ENCODE measurements at regions not wholly inside any gene's neighbourhood (a gene's known extent, or its start where the extent isn't known, plus 50 kb on each side); places are given as distances from the start of the nearest gene placed in this dataset.

DNA sequence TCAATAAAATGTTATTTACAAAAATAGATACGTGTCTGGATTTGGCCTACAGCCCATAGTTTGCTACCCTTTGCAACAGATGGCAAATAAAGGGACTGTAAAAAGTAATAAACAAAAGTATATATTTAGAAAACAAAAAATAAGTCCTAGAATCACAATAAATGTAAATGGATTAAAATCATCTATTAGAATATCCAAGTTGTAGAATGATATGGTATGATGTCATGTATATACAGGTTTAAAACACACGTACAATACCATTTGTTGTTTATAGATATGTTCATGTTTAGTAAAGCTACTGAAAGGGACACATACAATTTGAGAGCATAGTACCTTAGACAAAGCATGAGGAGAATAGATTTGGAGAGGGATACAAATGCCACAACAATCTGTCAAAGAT lies 219.5 kb downstream of the BCL11B start:
- WGBS (ENCODE audit: insufficient coverage) = no CpG with 5 or more reads among the region's 2 CpGs
- no peaks in the 10 kb centered on the region for H3K27me3 ChIP-seq (replicated peaks in 1 of 2; ENCODE audit: control insufficient read depth in 2 of 2, extremely low read depth in 1 of 2, insufficient read depth in 2 of 2, low read length in 1 of 2)
- peaks cover 0 to 26% of the 10 kb centered on the region in 2 experiments for H3K4me1 ChIP-seq (ENCODE audit: control insufficient read depth in 1 of 2, extremely low read depth in 1 of 2, insufficient read depth in 2 of 2, low read length in 2 of 2)
- no peaks in the 10 kb centered on the region for H3K27me3 Mint-ChIP-seq
- peaks cover 4% of the 10 kb centered on the region for H3K9me3 ChIP-seq
- H3K36me3 Mint-ChIP-seq = peaks cover 4% of the 10 kb centered on the region
- peaks cover 43 to 54% (median 46%) of the 10 kb centered on the region in 3 donors for H3K4me1 Mint-ChIP-seq
- CTCF ChIA-PET = no interaction called here
- POLR2A ChIA-PET = no interaction called here
- H3K4me3 ChIP-seq (ENCODE audit: control insufficient read depth in 1 of 2, extremely low read depth in 1 of 2, low read length in 1 of 2) = no peak overlapping the region
- no peaks in the 10 kb centered on the region for H3K36me3 ChIP-seq (ENCODE audit: control insufficient read depth in 2 of 2, extremely low read depth in 1 of 2, insufficient read depth in 1 of 2, low read length in 1 of 2)
- no peak overlapping the region for H3K4me3 Mint-ChIP-seq
- DNase-seq (no peak), ATAC-seq (replicated peaks in 1 of 4) (no peak)
- no peak overlapping the region for H3K27ac Mint-ChIP-seq
- peaks cover 10 to 31% (median 17%) of the 10 kb centered on the region in 3 donors for H3K9me3 Mint-ChIP-seq
- H3K27ac ChIP-seq (ENCODE audit: low read length) = no peak overlapping the region

DNA sequence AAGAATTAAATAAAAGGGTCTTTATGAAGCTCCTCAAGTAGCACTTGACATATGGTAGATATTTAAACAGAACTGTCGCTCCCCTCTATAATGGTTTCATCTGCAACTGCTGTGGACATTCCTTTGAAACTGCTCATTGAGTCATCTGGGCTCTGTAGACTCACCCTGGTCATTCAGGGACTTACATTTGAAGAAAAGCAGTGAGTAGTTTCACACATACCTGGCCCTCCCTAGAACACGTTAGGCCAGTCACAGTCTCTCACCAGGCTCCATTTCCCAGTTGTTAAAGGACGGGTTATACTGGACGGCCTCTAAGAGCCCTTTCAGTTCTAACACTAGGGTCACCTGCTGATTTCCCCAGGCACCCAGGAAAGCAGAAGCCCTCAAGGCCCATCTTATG lies 217.0 kb downstream of the BCL11B start:
- Histone ChIP-seq H3K9me3 (peaks cover 4% of the 10 kb centered on the region), H3K27me3 (replicated peaks in 1 of 2; ENCODE audit: control insufficient read depth in 2 of 2, extremely low read depth in 1 of 2, insufficient read depth in 2 of 2, low read length in 1 of 2) (no peaks in the 10 kb centered on the region), H3K27ac (ENCODE audit: low read length) (peak overlapping the region; percentile 16), H3K4me3 (ENCODE audit: control insufficient read depth in 1 of 2, extremely low read depth in 1 of 2, low read length in 1 of 2) (no peak overlapping the region), H3K4me1 (ENCODE audit: control insufficient read depth in 1 of 2, extremely low read depth in 1 of 2, insufficient read depth in 2 of 2, low read length in 2 of 2) (peaks cover 0 to 18% of the 10 kb centered on the region in 2 experiments), H3K36me3 (ENCODE audit: control insufficient read depth in 2 of 2, extremely low read depth in 1 of 2, insufficient read depth in 1 of 2, low read length in 1 of 2) (no peaks in the 10 kb centered on the region)
- ATAC-seq (replicated peaks in 1 of 4) (no peak), DNase-seq (no peak)
- Mint-ChIP-seq H3K4me1 (peaks cover 23 to 31% (median 23%) of the 10 kb centered on the region in 3 donors), H3K27me3 (no peaks in the 10 kb centered on the region), H3K36me3 (peaks cover 4% of the 10 kb centered on the region), H3K9me3 (peaks cover 10 to 31% (median 17%) of the 10 kb centered on the region in 3 donors), H3K27ac (peak overlapping the region in 1 of 2 donors; percentile 17), H3K4me3 (no peak overlapping the region)
- WGBS (ENCODE audit: insufficient coverage) = 94% methylated on average over 3 of the region's 4 CpGs
- ChIA-PET CTCF (no interaction called here), POLR2A (no interaction called here)

DNA sequence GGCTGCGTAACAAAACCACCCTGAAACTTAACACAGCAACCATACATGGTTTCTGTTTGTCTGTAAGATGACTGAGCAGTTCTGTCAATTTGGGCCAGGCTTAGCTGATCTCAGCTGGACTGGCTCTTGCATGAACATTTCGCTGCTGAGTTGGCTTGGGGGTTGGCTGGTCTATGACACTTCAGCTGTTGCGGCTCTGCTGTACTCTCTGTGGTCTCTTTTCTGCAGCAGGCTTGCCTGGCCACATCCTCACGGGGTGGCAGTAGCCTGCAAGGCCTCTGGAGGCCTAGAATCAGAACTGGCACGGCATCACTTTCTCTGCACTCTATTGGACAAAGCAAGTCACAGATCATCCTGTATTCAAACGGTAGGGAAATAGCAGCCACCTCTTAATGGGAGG lies 216.2 kb downstream of the BCL11B start:
- 45% methylated on average over 4 of the region's 6 CpGs for WGBS (ENCODE audit: insufficient coverage)
- DNase-seq = peak; percentile 20 to 70 (median 42)
- peak overlapping the region; percentile 16 for H3K27ac ChIP-seq (ENCODE audit: low read length)
- H3K4me3 ChIP-seq (ENCODE audit: control insufficient read depth in 1 of 2, extremely low read depth in 1 of 2, low read length in 1 of 2) = no peak overlapping the region
- H3K9me3 ChIP-seq = peaks cover 4% of the 10 kb centered on the region
- H3K27ac Mint-ChIP-seq = peak overlapping the region; percentile 78 to 81
- H3K36me3 Mint-ChIP-seq = peaks cover 4% of the 10 kb centered on the region
- no peaks in the 10 kb centered on the region for H3K27me3 ChIP-seq (replicated peaks in 1 of 2; ENCODE audit: control insufficient read depth in 2 of 2, extremely low read depth in 1 of 2, insufficient read depth in 2 of 2, low read length in 1 of 2)
- no peaks in the 10 kb centered on the region for H3K36me3 ChIP-seq (ENCODE audit: control insufficient read depth in 2 of 2, extremely low read depth in 1 of 2, insufficient read depth in 1 of 2, low read length in 1 of 2)
- H3K4me3 Mint-ChIP-seq = peak overlapping the region in 1 of 3 donors; percentile 25
- ChIA-PET CTCF (no interaction called here), POLR2A (no interaction called here)
- H3K9me3 Mint-ChIP-seq = peaks cover 10 to 28% (median 17%) of the 10 kb centered on the region in 3 donors
- peaks cover 0 to 18% of the 10 kb centered on the region in 2 experiments for H3K4me1 ChIP-seq (ENCODE audit: control insufficient read depth in 1 of 2, extremely low read depth in 1 of 2, insufficient read depth in 2 of 2, low read length in 2 of 2)
- no peaks in the 10 kb centered on the region for H3K27me3 Mint-ChIP-seq
- H3K4me1 Mint-ChIP-seq = peaks cover 15 to 23% (median 16%) of the 10 kb centered on the region in 3 donors
- ATAC-seq (replicated peaks in 1 of 4) = peak; percentile 94 to 98 (median 94)

DNA sequence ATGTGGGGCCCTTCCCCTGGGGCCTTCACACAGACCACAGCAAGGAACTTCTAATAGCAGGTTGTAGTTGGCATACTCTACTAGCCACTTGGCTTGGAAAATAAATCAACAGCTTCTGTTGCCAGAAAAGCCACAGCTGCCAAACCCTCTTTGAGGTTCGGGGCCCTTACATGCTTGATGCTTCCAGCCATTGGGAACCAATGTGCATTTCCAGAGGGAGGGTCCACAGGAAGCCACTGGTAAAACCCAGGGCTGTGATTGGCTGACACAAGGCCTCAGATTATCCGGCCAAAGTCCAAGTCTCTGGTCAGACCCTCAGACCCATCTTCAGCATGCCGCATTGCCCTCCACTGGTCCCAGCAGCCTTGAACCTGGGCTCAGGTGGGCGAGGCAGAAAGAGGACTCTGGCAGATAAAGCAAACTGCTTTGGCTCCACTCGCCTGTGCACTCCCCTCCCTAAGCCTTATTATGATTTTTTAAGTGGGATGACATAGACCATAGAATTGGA lies 214.4 kb downstream of the BCL11B start:
- Mint-ChIP-seq H3K9me3 (peaks cover 0 to 12% (median 5%) of the 10 kb centered on the region in 3 donors), H3K4me1 (peaks cover 15 to 23% (median 16%) of the 10 kb centered on the region in 3 donors), H3K4me3 (no peak overlapping the region), H3K36me3 (peaks cover 4% of the 10 kb centered on the region), H3K27ac (no peak overlapping the region), H3K27me3 (no peaks in the 10 kb centered on the region)
- ChIA-PET CTCF (no interaction called here), POLR2A (no interaction called here)
- H3K36me3 ChIP-seq (ENCODE audit: control insufficient read depth in 2 of 2, extremely low read depth in 1 of 2, insufficient read depth in 1 of 2, low read length in 1 of 2) = no peaks in the 10 kb centered on the region
- H3K27me3 ChIP-seq (replicated peaks in 1 of 2; ENCODE audit: control insufficient read depth in 2 of 2, extremely low read depth in 1 of 2, insufficient read depth in 2 of 2, low read length in 1 of 2) = no peaks in the 10 kb centered on the region
- ATAC-seq (replicated peaks in 1 of 4) (no peak), DNase-seq (no peak)
- peaks cover 4% of the 10 kb centered on the region for H3K9me3 ChIP-seq
- peaks cover 0 to 18% of the 10 kb centered on the region in 2 experiments for H3K4me1 ChIP-seq (ENCODE audit: control insufficient read depth in 1 of 2, extremely low read depth in 1 of 2, insufficient read depth in 2 of 2, low read length in 2 of 2)
- H3K4me3 ChIP-seq (ENCODE audit: control insufficient read depth in 1 of 2, extremely low read depth in 1 of 2, low read length in 1 of 2) = no peak overlapping the region
- WGBS (ENCODE audit: insufficient coverage) = 100% methylated on average over 2 of the region's 5 CpGs
- H3K27ac ChIP-seq (ENCODE audit: low read length) = no peak overlapping the region

DNA sequence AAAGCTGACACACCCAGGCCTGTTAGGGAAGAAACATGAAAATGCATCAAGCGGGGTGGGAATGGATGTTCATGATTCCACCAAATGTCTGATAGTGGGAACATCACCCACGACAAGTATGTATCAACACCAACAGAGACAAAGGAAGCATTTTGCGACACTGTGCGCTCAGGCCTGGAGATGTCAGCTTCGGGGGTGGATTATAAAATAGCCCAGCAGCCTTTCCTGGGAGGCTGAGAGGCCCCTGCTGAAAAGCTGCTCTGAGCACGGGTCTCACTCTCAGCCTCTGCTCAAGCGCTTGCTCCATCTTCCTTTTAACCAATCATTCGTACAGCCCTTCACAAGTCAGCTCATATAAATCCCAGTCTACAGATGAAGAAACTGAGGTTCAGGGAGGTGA lies 213.5 kb downstream of the BCL11B start:
- Histone ChIP-seq H3K27me3 (replicated peaks in 1 of 2; ENCODE audit: control insufficient read depth in 2 of 2, extremely low read depth in 1 of 2, insufficient read depth in 2 of 2, low read length in 1 of 2) (no peaks in the 10 kb centered on the region), H3K9me3 (no peaks in the 10 kb centered on the region), H3K4me1 (ENCODE audit: control insufficient read depth in 1 of 2, extremely low read depth in 1 of 2, insufficient read depth in 2 of 2, low read length in 2 of 2) (peaks cover 0 to 18% of the 10 kb centered on the region in 2 experiments), H3K4me3 (ENCODE audit: control insufficient read depth in 1 of 2, extremely low read depth in 1 of 2, low read length in 1 of 2) (no peak overlapping the region), H3K27ac (ENCODE audit: low read length) (no peak overlapping the region), H3K36me3 (ENCODE audit: control insufficient read depth in 2 of 2, extremely low read depth in 1 of 2, insufficient read depth in 1 of 2, low read length in 1 of 2) (no peaks in the 10 kb centered on the region)
- WGBS (ENCODE audit: insufficient coverage) = 95% methylated on average over 8 of the region's 8 CpGs
- ChIA-PET POLR2A (no interaction called here), CTCF (no interaction called here)
- Mint-ChIP-seq H3K27ac (no peak overlapping the region), H3K4me1 (peaks cover 16 to 25% (median 17%) of the 10 kb centered on the region in 3 donors), H3K9me3 (peaks cover 0 to 5% (median 0%) of the 10 kb centered on the region in 3 donors), H3K27me3 (no peaks in the 10 kb centered on the region), H3K36me3 (peaks cover 4% of the 10 kb centered on the region), H3K4me3 (no peak overlapping the region)
- DNase-seq (no peak), ATAC-seq (replicated peaks in 1 of 4) (no peak)

DNA sequence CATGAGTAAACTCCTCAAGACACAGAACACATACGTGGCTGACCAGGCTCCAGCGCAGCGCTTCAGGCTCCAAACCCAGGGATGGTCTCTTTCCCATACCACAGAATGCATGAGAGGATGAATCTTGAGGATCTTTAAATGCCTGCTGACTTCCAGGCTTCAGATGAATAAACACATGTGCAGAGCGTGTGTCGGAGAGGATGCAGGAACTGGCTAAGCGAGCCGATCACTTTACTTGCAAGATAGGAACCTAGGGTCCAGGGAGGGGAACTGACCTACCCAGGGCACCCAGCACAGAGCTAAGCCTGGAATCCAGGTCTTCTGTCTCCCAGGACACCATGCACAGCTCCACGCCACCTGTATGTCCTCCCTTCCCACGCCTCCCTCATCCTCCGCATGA lies 209.8 kb downstream of the BCL11B start:
- POLR2A ChIA-PET = no interaction called here
- Mint-ChIP-seq H3K4me3 (no peak overlapping the region), H3K9me3 (no peaks in the 10 kb centered on the region), H3K27me3 (no peaks in the 10 kb centered on the region), H3K27ac (no peak overlapping the region), H3K36me3 (no peaks in the 10 kb centered on the region), H3K4me1 (peaks cover 0 to 12% (median 8%) of the 10 kb centered on the region in 3 donors)
- CTCF ChIA-PET = no interaction called here
- no peaks in the 10 kb centered on the region for H3K36me3 ChIP-seq (ENCODE audit: control insufficient read depth in 2 of 2, extremely low read depth in 1 of 2, insufficient read depth in 1 of 2, low read length in 1 of 2)
- DNase-seq (no peak), ATAC-seq (replicated peaks in 1 of 4) (no peak)
- H3K27ac ChIP-seq (ENCODE audit: low read length) = no peak overlapping the region
- 98% methylated on average over 5 of the region's 10 CpGs for WGBS (ENCODE audit: insufficient coverage)
- no peaks in the 10 kb centered on the region for H3K27me3 ChIP-seq (replicated peaks in 1 of 2; ENCODE audit: control insufficient read depth in 2 of 2, extremely low read depth in 1 of 2, insufficient read depth in 2 of 2, low read length in 1 of 2)
- no peak overlapping the region for H3K4me3 ChIP-seq (ENCODE audit: control insufficient read depth in 1 of 2, extremely low read depth in 1 of 2, low read length in 1 of 2)
- peaks cover 0 to 2% of the 10 kb centered on the region in 2 experiments for H3K4me1 ChIP-seq (ENCODE audit: control insufficient read depth in 1 of 2, extremely low read depth in 1 of 2, insufficient read depth in 2 of 2, low read length in 2 of 2)
- H3K9me3 ChIP-seq = no peaks in the 10 kb centered on the region
